GM23338 (cell line): ENCODE measurements at regions not wholly inside any gene's neighbourhood (a gene's known extent, or its start where the extent isn't known, plus 50 kb on each side); places are given as distances from the start of the nearest gene placed in this dataset.

Experiments used
- ATAC-seq: fragments of 200-7000 bp; cut with Tn5 transposase; 3 replicates; pipeline ENCODE4 v1.9.1; 2020
- DNase-seq: peaks from one replicate; pipeline ENCODE4 v3.0.0-alpha.2; 2015; ENCODE audit warnings: low spot score
- H2AFZ ChIP-seq: fragments of 200-600 bp; sonication (generic); 2 replicates; pipeline ENCODE4 v1.8.0; 2016; ENCODE audit warnings: antibody characterized with exemption, mild to moderate bottlenecking, moderate library complexity
- H3F3A ChIP-seq: fragments of 200-600 bp; sonication (generic); replicated peaks from 2 replicates; pipeline ENCODE4 v1.8.0; 2017; ENCODE audit warnings: antibody characterized with exemption, mixed run types, low read depth
- H3K27ac ChIP-seq: fragments of 200-600 bp; sonication (generic); 2 replicates; pipeline ENCODE4 v1.6.1; 2016; ENCODE audit warnings: low read depth
- H3K27me3 ChIP-seq: fragments of 200-600 bp; sonication (generic); 2 replicates; pipeline ENCODE4 v1.8.0; 2016; ENCODE audit warnings: mild to moderate bottlenecking, mixed run types, moderate library complexity; ENCODE audit not compliant: insufficient read depth
- H3K36me3 ChIP-seq: fragments of 200-600 bp; sonication (generic); 2 replicates; pipeline ENCODE4 v1.8.0; 2016; ENCODE audit warnings: mild to moderate bottlenecking; ENCODE audit not compliant: insufficient read depth
- H3K4me1 ChIP-seq: fragments of 200-600 bp; sonication (generic); 2 replicates; pipeline ENCODE4 v1.8.0; 2016; ENCODE audit warnings: mild to moderate bottlenecking, moderate library complexity; ENCODE audit not compliant: insufficient read depth
- H3K4me2 ChIP-seq: fragments of 200-600 bp; sonication (generic); 2 replicates; pipeline ENCODE4 v1.7.1; 2017; ENCODE audit warnings: mixed run types
- H3K4me3 ChIP-seq: fragments of 200-600 bp; sonication (generic); 2 replicates; pipeline ENCODE4 v1.6.1; 2016; ENCODE audit warnings: mixed run types
- H3K79me2 ChIP-seq: fragments of 200-600 bp; sonication (generic); replicated peaks from 2 replicates; pipeline ENCODE4 v1.8.0; 2017; ENCODE audit warnings: mild to moderate bottlenecking; ENCODE audit not compliant: insufficient read depth
- H3K9me2 ChIP-seq: fragments of 200-600 bp; sonication (generic); 2 replicates; pipeline ENCODE4 v1.8.0; 2017; ENCODE audit not compliant: insufficient read depth
- H4K20me1 ChIP-seq: fragments of 200-600 bp; sonication (generic); replicated peaks from 2 replicates; pipeline ENCODE4 v1.8.0; 2017; ENCODE audit warnings: mild to moderate bottlenecking; ENCODE audit not compliant: insufficient read depth
- H3K27ac Mint-ChIP-seq: 2 replicates; pipeline ENCODE4 v1.8.0; 2020; ENCODE audit warnings: inconsistent platforms, mild to moderate bottlenecking, moderate library complexity, mixed read lengths
- H3K27me3 Mint-ChIP-seq: 3 replicates; pipeline ENCODE4 v1.8.0; 2022; ENCODE audit warnings: low read depth, mild to moderate bottlenecking, moderate library complexity, mixed read lengths, inconsistent platforms; ENCODE audit not compliant: insufficient read depth, poor library complexity
- H3K36me3 Mint-ChIP-seq: 3 replicates; pipeline ENCODE4 v1.8.0; 2021; ENCODE audit warnings: low read depth, mild to moderate bottlenecking, inconsistent platforms, moderate library complexity, mixed read lengths
- H3K4me1 Mint-ChIP-seq: 3 replicates; pipeline ENCODE4 v1.8.0; 2020; ENCODE audit warnings: mild to moderate bottlenecking, inconsistent platforms, mixed read lengths
- H3K4me3 Mint-ChIP-seq: 3 replicates; pipeline ENCODE4 v1.8.0; 2021; ENCODE audit warnings: moderate library complexity, mild to moderate bottlenecking, inconsistent platforms, mixed read lengths
- H3K9me3 Mint-ChIP-seq: 3 replicates; pipeline ENCODE4 v1.8.0; 2020; ENCODE audit warnings: moderate library complexity, mild to moderate bottlenecking, inconsistent platforms, mixed read lengths
- CREB1 ChIP-seq: fragments of 250-450 bp; sonication (Bioruptor Pico); IDR thresholded peaks from 2 replicates; pipeline ENCODE4 v1.5.0; 2020; ENCODE audit warnings: low read depth, mild to moderate bottlenecking, moderate library complexity
- EZH2 ChIP-seq: fragments of 200-600 bp; sonication (generic); IDR thresholded peaks from one replicate; pipeline ENCODE4 v1.8.0; 2017; ENCODE audit warnings: antibody characterized with exemption, mild to moderate bottlenecking, low read depth; ENCODE audit not compliant: unreplicated experiment
- EZH2phosphoT487 ChIP-seq: fragments of 200-600 bp; sonication (generic); IDR thresholded peaks from one replicate; pipeline ENCODE4 v1.8.1; 2018; ENCODE audit warnings: antibody characterized with exemption; ENCODE audit not compliant: unreplicated experiment
- JUNB ChIP-seq: IDR thresholded peaks from one replicate; pipeline ENCODE4 v1.6.1; 2016; ENCODE audit warnings: antibody characterized with exemption; ENCODE audit not compliant: unreplicated experiment
- NANOG ChIP-seq: IDR thresholded peaks from 2 replicates; pipeline ENCODE4 v1.6.1; 2016; ENCODE audit warnings: antibody characterized with exemption, borderline replicate concordance
- POLR2AphosphoS5 ChIP-seq: IDR thresholded peaks from 2 replicates; pipeline ENCODE4 v1.6.1; 2016; ENCODE audit warnings: antibody characterized with exemption, low read depth
- STAT1 ChIP-seq: IDR thresholded peaks from one replicate; pipeline ENCODE4 v1.6.1; 2016; ENCODE audit warnings: antibody characterized with exemption; ENCODE audit not compliant: unreplicated experiment
- ZNF114 ChIP-seq: fragments of 250-450 bp; sonication (Bioruptor Pico); IDR thresholded peaks from 2 replicates; pipeline ENCODE4 v1.5.0; 2020; ENCODE audit warnings: mild to moderate bottlenecking, moderate library complexity
- ZNF331 ChIP-seq: fragments of 250-450 bp; sonication (Bioruptor Pico); IDR thresholded peaks from 2 replicates; pipeline ENCODE4 v1.5.0; 2020; ENCODE audit warnings: low read depth, mild to moderate bottlenecking, moderate library complexity
- TF ChIP-seq, protein P1 (sequence below): IDR thresholded peaks from one replicate; pipeline ENCODE4 v1.6.1; 2018; ENCODE audit warnings: antibody characterized with exemption; ENCODE audit not compliant: unreplicated experiment
- TF ChIP-seq, protein P2 (sequence below): IDR thresholded peaks from 2 replicates; pipeline ENCODE4 v1.6.1; 2016; ENCODE audit warnings: antibody characterized with exemption
- TF ChIP-seq, protein P3 (sequence below), 2 experiments: fragments of 200-600 bp in 1 of 2; sonication (generic) in 1 of 2; conservative IDR thresholded peaks; 2 replicates each; pipeline versions ENCODE4 v1.5.1 to v1.6.1; 2016 to 2017; ENCODE audit warnings: antibody characterized with exemption in 2 of 2, low read depth in 2 of 2, mild to moderate bottlenecking in 2 of 2, moderate library complexity in 1 of 2
- TF ChIP-seq, protein P4 (sequence below): fragments of 250-450 bp; sonication (Bioruptor Pico); IDR thresholded peaks from 2 replicates; pipeline ENCODE4 v1.5.0; 2020; ENCODE audit warnings: mild to moderate bottlenecking, moderate library complexity

DNA sequence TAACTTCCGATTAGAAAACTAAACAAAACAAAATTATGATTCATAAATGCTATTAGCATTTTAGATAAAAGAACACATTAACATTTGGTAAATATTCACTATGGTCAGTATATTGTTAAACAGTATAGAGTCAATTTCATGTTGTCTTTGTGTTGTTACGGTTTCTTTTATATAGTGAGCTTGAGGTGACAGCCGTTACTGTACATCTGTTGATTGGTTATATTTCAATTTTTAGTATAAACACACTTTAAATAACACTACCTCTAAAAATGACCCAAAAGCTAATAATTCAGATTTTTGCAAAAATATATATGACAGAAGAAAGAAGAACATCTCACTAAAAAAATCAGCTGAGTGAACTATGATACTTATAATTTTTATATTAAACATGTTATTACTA is 249.0 kb upstream of the LUZP2 start:
- TF ChIP-seq, protein P1, sequence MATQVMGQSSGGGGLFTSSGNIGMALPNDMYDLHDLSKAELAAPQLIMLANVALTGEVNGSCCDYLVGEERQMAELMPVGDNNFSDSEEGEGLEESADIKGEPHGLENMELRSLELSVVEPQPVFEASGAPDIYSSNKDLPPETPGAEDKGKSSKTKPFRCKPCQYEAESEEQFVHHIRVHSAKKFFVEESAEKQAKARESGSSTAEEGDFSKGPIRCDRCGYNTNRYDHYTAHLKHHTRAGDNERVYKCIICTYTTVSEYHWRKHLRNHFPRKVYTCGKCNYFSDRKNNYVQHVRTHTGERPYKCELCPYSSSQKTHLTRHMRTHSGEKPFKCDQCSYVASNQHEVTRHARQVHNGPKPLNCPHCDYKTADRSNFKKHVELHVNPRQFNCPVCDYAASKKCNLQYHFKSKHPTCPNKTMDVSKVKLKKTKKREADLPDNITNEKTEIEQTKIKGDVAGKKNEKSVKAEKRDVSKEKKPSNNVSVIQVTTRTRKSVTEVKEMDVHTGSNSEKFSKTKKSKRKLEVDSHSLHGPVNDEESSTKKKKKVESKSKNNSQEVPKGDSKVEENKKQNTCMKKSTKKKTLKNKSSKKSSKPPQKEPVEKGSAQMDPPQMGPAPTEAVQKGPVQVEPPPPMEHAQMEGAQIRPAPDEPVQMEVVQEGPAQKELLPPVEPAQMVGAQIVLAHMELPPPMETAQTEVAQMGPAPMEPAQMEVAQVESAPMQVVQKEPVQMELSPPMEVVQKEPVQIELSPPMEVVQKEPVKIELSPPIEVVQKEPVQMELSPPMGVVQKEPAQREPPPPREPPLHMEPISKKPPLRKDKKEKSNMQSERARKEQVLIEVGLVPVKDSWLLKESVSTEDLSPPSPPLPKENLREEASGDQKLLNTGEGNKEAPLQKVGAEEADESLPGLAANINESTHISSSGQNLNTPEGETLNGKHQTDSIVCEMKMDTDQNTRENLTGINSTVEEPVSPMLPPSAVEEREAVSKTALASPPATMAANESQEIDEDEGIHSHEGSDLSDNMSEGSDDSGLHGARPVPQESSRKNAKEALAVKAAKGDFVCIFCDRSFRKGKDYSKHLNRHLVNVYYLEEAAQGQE: no peak
- TF ChIP-seq CREB1 (CRISPR knock-in tag): no peak
- no peak for TF ChIP-seq JUNB
- TF ChIP-seq, protein P2, sequence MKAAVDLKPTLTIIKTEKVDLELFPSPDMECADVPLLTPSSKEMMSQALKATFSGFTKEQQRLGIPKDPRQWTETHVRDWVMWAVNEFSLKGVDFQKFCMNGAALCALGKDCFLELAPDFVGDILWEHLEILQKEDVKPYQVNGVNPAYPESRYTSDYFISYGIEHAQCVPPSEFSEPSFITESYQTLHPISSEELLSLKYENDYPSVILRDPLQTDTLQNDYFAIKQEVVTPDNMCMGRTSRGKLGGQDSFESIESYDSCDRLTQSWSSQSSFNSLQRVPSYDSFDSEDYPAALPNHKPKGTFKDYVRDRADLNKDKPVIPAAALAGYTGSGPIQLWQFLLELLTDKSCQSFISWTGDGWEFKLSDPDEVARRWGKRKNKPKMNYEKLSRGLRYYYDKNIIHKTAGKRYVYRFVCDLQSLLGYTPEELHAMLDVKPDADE: no peak
- no peak for TF ChIP-seq EZH2phosphoT487
- no peak for TF ChIP-seq ZNF331 (CRISPR knock-in tag)
- TF ChIP-seq POLR2AphosphoS5: no peak
- no peak for TF ChIP-seq STAT1
- TF ChIP-seq, protein P3, sequence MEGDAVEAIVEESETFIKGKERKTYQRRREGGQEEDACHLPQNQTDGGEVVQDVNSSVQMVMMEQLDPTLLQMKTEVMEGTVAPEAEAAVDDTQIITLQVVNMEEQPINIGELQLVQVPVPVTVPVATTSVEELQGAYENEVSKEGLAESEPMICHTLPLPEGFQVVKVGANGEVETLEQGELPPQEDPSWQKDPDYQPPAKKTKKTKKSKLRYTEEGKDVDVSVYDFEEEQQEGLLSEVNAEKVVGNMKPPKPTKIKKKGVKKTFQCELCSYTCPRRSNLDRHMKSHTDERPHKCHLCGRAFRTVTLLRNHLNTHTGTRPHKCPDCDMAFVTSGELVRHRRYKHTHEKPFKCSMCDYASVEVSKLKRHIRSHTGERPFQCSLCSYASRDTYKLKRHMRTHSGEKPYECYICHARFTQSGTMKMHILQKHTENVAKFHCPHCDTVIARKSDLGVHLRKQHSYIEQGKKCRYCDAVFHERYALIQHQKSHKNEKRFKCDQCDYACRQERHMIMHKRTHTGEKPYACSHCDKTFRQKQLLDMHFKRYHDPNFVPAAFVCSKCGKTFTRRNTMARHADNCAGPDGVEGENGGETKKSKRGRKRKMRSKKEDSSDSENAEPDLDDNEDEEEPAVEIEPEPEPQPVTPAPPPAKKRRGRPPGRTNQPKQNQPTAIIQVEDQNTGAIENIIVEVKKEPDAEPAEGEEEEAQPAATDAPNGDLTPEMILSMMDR (conservative IDR thresholded peaks at IDR 0.05; ENCODE audit: low read depth in 2 of 2): no peak
- TF ChIP-seq, protein P4, sequence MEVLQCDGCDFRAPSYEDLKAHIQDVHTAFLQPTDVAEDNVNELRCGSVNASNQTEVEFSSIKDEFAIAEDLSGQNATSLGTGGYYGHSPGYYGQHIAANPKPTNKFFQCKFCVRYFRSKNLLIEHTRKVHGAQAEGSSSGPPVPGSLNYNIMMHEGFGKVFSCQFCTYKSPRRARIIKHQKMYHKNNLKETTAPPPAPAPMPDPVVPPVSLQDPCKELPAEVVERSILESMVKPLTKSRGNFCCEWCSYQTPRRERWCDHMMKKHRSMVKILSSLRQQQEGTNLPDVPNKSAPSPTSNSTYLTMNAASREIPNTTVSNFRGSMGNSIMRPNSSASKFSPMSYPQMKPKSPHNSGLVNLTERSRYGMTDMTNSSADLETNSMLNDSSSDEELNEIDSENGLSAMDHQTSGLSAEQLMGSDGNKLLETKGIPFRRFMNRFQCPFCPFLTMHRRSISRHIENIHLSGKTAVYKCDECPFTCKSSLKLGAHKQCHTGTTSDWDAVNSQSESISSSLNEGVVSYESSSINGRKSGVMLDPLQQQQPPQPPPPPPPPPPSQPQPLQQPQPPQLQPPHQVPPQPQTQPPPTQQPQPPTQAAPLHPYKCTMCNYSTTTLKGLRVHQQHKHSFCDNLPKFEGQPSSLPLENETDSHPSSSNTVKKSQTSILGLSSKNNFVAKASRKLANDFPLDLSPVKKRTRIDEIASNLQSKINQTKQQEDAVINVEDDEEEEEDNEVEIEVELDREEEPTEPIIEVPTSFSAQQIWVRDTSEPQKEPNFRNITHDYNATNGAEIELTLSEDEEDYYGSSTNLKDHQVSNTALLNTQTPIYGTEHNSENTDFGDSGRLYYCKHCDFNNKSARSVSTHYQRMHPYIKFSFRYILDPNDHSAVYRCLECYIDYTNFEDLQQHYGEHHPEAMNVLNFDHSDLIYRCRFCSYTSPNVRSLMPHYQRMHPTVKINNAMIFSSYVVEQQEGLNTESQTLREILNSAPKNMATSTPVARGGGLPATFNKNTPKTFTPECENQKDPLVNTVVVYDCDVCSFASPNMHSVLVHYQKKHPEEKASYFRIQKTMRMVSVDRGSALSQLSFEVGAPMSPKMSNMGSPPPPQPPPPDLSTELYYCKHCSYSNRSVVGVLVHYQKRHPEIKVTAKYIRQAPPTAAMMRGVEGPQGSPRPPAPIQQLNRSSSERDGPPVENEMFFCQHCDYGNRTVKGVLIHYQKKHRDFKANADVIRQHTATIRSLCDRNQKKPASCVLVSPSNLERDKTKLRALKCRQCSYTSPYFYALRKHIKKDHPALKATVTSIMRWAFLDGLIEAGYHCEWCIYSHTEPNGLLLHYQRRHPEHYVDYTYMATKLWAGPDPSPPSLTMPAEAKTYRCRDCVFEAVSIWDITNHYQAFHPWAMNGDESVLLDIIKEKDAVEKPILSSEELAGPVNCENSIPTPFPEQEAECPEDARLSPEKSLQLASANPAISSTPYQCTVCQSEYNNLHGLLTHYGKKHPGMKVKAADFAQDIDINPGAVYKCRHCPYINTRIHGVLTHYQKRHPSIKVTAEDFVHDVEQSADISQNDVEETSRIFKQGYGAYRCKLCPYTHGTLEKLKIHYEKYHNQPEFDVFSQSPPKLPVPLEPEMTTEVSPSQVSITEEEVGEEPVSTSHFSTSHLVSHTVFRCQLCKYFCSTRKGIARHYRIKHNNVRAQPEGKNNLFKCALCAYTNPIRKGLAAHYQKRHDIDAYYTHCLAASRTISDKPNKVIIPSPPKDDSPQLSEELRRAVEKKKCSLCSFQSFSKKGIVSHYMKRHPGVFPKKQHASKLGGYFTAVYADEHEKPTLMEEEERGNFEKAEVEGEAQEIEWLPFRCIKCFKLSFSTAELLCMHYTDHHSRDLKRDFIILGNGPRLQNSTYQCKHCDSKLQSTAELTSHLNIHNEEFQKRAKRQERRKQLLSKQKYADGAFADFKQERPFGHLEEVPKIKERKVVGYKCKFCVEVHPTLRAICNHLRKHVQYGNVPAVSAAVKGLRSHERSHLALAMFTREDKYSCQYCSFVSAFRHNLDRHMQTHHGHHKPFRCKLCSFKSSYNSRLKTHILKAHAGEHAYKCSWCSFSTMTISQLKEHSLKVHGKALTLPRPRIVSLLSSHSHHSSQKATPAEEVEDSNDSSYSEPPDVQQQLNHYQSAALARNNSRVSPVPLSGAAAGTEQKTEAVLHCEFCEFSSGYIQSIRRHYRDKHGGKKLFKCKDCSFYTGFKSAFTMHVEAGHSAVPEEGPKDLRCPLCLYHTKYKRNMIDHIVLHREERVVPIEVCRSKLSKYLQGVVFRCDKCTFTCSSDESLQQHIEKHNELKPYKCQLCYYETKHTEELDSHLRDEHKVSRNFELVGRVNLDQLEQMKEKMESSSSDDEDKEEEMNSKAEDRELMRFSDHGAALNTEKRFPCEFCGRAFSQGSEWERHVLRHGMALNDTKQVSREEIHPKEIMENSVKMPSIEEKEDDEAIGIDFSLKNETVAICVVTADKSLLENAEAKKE: no peak
- no peak for TF ChIP-seq NANOG
- no peak for TF ChIP-seq EZH2
- no peak for TF ChIP-seq ZNF114 (CRISPR knock-in tag)
- H3F3A ChIP-seq: no peaks in the 10 kb centered on the region
- no peak overlapping the region for H3K27ac ChIP-seq
- H3K79me2 ChIP-seq: no peaks in the 10 kb centered on the region
- no peaks in the 10 kb centered on the region for H3K36me3 ChIP-seq
- no peak overlapping the region for H3K27ac Mint-ChIP-seq
- no peak overlapping the region for H3K4me3 Mint-ChIP-seq
- H3K4me1 ChIP-seq: no peaks in the 10 kb centered on the region
- DNase-seq: no peak
- no peak overlapping the region for H3K4me3 ChIP-seq
- H2AFZ ChIP-seq: no peak overlapping the region
- no peaks in the 10 kb centered on the region for H3K27me3 ChIP-seq
- H3K27me3 Mint-ChIP-seq: no peaks in the 10 kb centered on the region
- no peak for ATAC-seq
- no peaks in the 10 kb centered on the region for H4K20me1 ChIP-seq
- peaks cover 6% of the 10 kb centered on the region; the same call in 2 of the 3 replicates for H3K4me1 Mint-ChIP-seq
- H3K9me3 Mint-ChIP-seq: no peaks in the 10 kb centered on the region
- H3K9me2 ChIP-seq: no peaks in the 10 kb centered on the region
- no peaks in the 10 kb centered on the region for H3K36me3 Mint-ChIP-seq
- no peak overlapping the region for H3K4me2 ChIP-seq
